ENCODE measurements at regions not wholly inside any gene's neighbourhood (a gene's known extent, or its start where the extent isn't known, plus 50 kb on each side); places are given as distances from the start of the nearest gene placed in this dataset.

DNA sequence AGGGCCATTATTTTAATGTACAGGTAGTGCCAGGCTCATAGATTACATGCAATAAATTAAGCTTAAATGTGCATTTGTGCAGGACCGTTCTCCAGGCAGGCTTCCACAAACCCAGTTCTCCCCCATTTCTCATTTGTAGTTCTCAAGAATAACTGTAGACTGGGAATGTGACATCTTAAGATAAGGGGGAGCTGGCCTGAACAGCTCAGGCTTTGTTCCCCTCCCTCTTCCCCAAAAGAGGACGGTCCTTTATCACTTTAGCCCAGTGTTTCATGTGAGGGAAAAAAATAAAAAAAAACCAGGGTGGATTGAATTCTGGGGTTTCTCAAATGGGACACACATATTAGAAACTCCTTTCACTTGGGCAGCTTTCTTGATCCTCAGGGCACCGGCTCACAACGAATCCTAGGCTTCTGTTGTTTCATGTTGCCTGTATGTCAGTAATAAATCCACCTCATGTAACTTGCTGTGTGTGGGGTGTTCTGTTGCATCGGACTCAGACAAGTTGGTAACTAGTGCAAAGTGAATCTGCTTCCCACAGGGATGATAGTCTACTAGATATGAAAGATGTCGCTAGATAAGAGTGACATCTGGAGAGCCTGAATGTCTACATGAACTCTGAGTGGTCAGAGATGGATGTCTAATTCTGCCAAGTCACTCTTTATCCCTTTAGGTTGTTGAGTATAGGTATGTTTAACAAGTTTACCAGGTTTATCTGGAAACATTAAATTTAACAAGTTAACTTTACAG lies 2030.6 kb upstream of the NUDT12 start:
- ATAC-seq (replicated peaks in 1 of 4) (no peak), DNase-seq (no peak)
- Histone ChIP-seq H3K27me3 (replicated peaks in 1 of 2; ENCODE audit: control insufficient read depth in 2 of 2, extremely low read depth in 1 of 2, insufficient read depth in 2 of 2, low read length in 1 of 2) (no peaks in the 10 kb centered on the region), H3K4me1 (ENCODE audit: control insufficient read depth in 1 of 2, extremely low read depth in 1 of 2, insufficient read depth in 2 of 2, low read length in 2 of 2) (no peaks in the 10 kb centered on the region), H3K27ac (ENCODE audit: low read length) (no peak overlapping the region), H3K36me3 (ENCODE audit: control insufficient read depth in 2 of 2, extremely low read depth in 1 of 2, insufficient read depth in 1 of 2, low read length in 1 of 2) (no peaks in the 10 kb centered on the region), H3K9me3 (no peaks in the 10 kb centered on the region), H3K4me3 (ENCODE audit: control insufficient read depth in 1 of 2, extremely low read depth in 1 of 2, low read length in 1 of 2) (no peak overlapping the region)
- H3K4me3 Mint-ChIP-seq: no peak overlapping the region
- no CpG with 5 or more reads among the region's 6 CpGs for WGBS (ENCODE audit: insufficient coverage)
- ChIA-PET POLR2A (no interaction called here), CTCF (interaction anchor here in 1 of 2 donors (0.6 kb wide), 2 partner anchors 21 to 1464 kb away, joined by 3 to 6 read pairs; no protein-coding TSS in a partner anchor)
- H3K4me1 Mint-ChIP-seq: no peaks in the 10 kb centered on the region
- no peak overlapping the region for H3K27ac Mint-ChIP-seq
- no peaks in the 10 kb centered on the region for H3K36me3 Mint-ChIP-seq
- H3K27me3 Mint-ChIP-seq: no peaks in the 10 kb centered on the region
- H3K9me3 Mint-ChIP-seq: peaks cover 0 to 25% (median 6%) of the 10 kb centered on the region in 3 donors

- DNase-seq (no peak), ATAC-seq (replicated peaks in 1 of 4) (no peak)
- no peaks in the 10 kb centered on the region for H3K27me3 ChIP-seq (replicated peaks in 1 of 2; ENCODE audit: control insufficient read depth in 2 of 2, extremely low read depth in 1 of 2, insufficient read depth in 2 of 2, low read length in 1 of 2)
- no peaks in the 10 kb centered on the region for H3K36me3 ChIP-seq (ENCODE audit: control insufficient read depth in 2 of 2, extremely low read depth in 1 of 2, insufficient read depth in 1 of 2, low read length in 1 of 2)
- no peak overlapping the region for H3K27ac ChIP-seq (ENCODE audit: low read length)
- no peaks in the 10 kb centered on the region for H3K36me3 Mint-ChIP-seq
- peaks cover 7 to 21% (median 18%) of the 10 kb centered on the region in 3 donors for H3K9me3 Mint-ChIP-seq
- no peaks in the 10 kb centered on the region for H3K4me1 ChIP-seq (ENCODE audit: control insufficient read depth in 1 of 2, extremely low read depth in 1 of 2, insufficient read depth in 2 of 2, low read length in 2 of 2)
- H3K9me3 ChIP-seq: no peaks in the 10 kb centered on the region
- H3K4me1 Mint-ChIP-seq: no peaks in the 10 kb centered on the region
- no peak overlapping the region for H3K4me3 Mint-ChIP-seq
- H3K27me3 Mint-ChIP-seq: no peaks in the 10 kb centered on the region
- H3K27ac Mint-ChIP-seq: no peak overlapping the region
- ChIA-PET CTCF (no interaction called here), POLR2A (interaction anchor here in 1 of 2 donors (0.6 kb wide), 1 partner anchor 397 kb away, joined by 3 read pairs; no protein-coding TSS in a partner anchor)
- 14% methylated on average over 1 of the region's 6 CpGs for WGBS (ENCODE audit: insufficient coverage)
- H3K4me3 ChIP-seq (ENCODE audit: control insufficient read depth in 1 of 2, extremely low read depth in 1 of 2, low read length in 1 of 2): no peak overlapping the region
These were observed 2025.5 kb upstream of the NUDT12 start for GRCh38 chr5:105587963-105588662.

DNA sequence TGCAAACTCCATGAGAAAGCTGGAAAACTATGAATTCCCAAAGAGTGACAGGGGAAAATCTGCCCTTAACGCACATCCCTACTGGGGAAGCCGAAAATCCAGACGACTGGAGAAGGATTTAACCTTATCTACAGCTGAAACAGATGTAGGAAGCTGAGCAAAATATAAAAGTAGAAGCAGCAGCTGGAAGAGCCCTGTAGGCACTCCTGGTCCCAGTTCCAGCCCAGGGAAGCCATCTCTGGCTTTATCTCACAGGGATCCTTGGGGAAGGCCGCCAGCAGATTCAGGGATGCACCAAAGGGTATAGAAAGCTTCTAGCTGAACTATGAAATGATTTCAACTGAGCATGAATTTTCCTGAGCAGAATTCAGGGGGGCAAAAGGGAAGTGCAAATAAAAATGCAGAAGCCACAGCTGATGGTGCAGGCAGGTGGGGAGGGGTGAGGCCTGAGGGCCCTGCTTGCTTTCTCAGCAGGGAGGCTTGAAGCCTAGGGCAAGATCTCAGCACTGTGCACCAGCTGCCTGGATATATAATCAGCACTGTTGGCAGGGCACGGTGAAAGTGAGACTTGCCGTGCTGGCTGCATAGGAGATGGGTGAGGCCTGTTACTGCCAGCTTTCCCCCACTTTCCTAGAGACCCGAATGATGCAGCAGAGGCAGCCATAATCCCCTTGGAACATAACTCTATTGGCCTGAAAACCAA lies 2019.5 kb upstream of the NUDT12 start:
- peaks cover 20 to 25% (median 24%) of the 10 kb centered on the region in 3 donors for H3K9me3 Mint-ChIP-seq
- no peaks in the 10 kb centered on the region for H3K36me3 Mint-ChIP-seq
- WGBS (ENCODE audit: insufficient coverage): 70% methylated on average over 4 of the region's 7 CpGs
- H3K4me3 ChIP-seq (ENCODE audit: control insufficient read depth in 1 of 2, extremely low read depth in 1 of 2, low read length in 1 of 2): no peak overlapping the region
- ChIA-PET CTCF (interaction anchor here in 1 of 2 donors (0.6 kb wide), 1 partner anchor 9 kb away, joined by 3 read pairs; no protein-coding TSS in a partner anchor), POLR2A (interaction anchor here in 1 of 2 donors (0.7 kb wide), 1 partner anchor 296 kb away, joined by 3 read pairs; no protein-coding TSS in a partner anchor)
- H3K36me3 ChIP-seq (ENCODE audit: control insufficient read depth in 2 of 2, extremely low read depth in 1 of 2, insufficient read depth in 1 of 2, low read length in 1 of 2): no peaks in the 10 kb centered on the region
- DNase-seq (no peak), ATAC-seq (replicated peaks in 1 of 4) (no peak)
- no peaks in the 10 kb centered on the region for H3K27me3 ChIP-seq (replicated peaks in 1 of 2; ENCODE audit: control insufficient read depth in 2 of 2, extremely low read depth in 1 of 2, insufficient read depth in 2 of 2, low read length in 1 of 2)
- no peak overlapping the region for H3K27ac Mint-ChIP-seq
- H3K4me3 Mint-ChIP-seq: no peak overlapping the region
- H3K4me1 ChIP-seq (ENCODE audit: control insufficient read depth in 1 of 2, extremely low read depth in 1 of 2, insufficient read depth in 2 of 2, low read length in 2 of 2): no peaks in the 10 kb centered on the region
- H3K4me1 Mint-ChIP-seq: no peaks in the 10 kb centered on the region
- no peaks in the 10 kb centered on the region for H3K27me3 Mint-ChIP-seq
- H3K27ac ChIP-seq (ENCODE audit: low read length): no peak overlapping the region
- H3K9me3 ChIP-seq: no peaks in the 10 kb centered on the region

- CTCF ChIA-PET: no interaction called here
- H3K9me3 ChIP-seq: no peaks in the 10 kb centered on the region
- POLR2A ChIA-PET: interaction anchor here in 1 of 2 donors (1.0 kb wide), 1 partner anchor 11 kb away, joined by 3 read pairs; no protein-coding TSS in a partner anchor
These were observed 2011.0 kb upstream of the NUDT12 start for GRCh38 chr5:105573575-105573974.

GRCh38 chr5:105565531-105565930 lies 2002.9 kb upstream of the NUDT12 start:
- no peak overlapping the region for H3K27ac ChIP-seq (ENCODE audit: low read length)
- Mint-ChIP-seq H3K27me3 (no peaks in the 10 kb centered on the region), H3K9me3 (peaks cover 4 to 23% (median 13%) of the 10 kb centered on the region in 3 donors), H3K36me3 (no peaks in the 10 kb centered on the region), H3K4me3 (no peak overlapping the region), H3K27ac (no peak overlapping the region), H3K4me1 (no peaks in the 10 kb centered on the region)
- H3K27me3 ChIP-seq (replicated peaks in 1 of 2; ENCODE audit: control insufficient read depth in 2 of 2, extremely low read depth in 1 of 2, insufficient read depth in 2 of 2, low read length in 1 of 2): no peaks in the 10 kb centered on the region
- H3K36me3 ChIP-seq (ENCODE audit: control insufficient read depth in 2 of 2, extremely low read depth in 1 of 2, insufficient read depth in 1 of 2, low read length in 1 of 2): no peaks in the 10 kb centered on the region
- H3K9me3 ChIP-seq: no peaks in the 10 kb centered on the region
- WGBS (ENCODE audit: insufficient coverage): no CpG with 5 or more reads among the region's 1 CpG
- no peaks in the 10 kb centered on the region for H3K4me1 ChIP-seq (ENCODE audit: control insufficient read depth in 1 of 2, extremely low read depth in 1 of 2, insufficient read depth in 2 of 2, low read length in 2 of 2)
- CTCF ChIA-PET: no interaction called here
- ATAC-seq (replicated peaks in 1 of 4) (no peak), DNase-seq (no peak)
- H3K4me3 ChIP-seq (ENCODE audit: control insufficient read depth in 1 of 2, extremely low read depth in 1 of 2, low read length in 1 of 2): no peak overlapping the region
- POLR2A ChIA-PET: no interaction called here

More at GRCh38 chr5:105573575-105573974, 2011.0 kb upstream of the NUDT12 start:
- H3K4me1 Mint-ChIP-seq: no peaks in the 10 kb centered on the region
- no peak for ATAC-seq (replicated peaks in 1 of 4)
- Histone ChIP-seq H3K27me3 (replicated peaks in 1 of 2; ENCODE audit: control insufficient read depth in 2 of 2, extremely low read depth in 1 of 2, insufficient read depth in 2 of 2, low read length in 1 of 2) (no peaks in the 10 kb centered on the region), H3K4me3 (ENCODE audit: control insufficient read depth in 1 of 2, extremely low read depth in 1 of 2, low read length in 1 of 2) (no peak overlapping the region), H3K36me3 (ENCODE audit: control insufficient read depth in 2 of 2, extremely low read depth in 1 of 2, insufficient read depth in 1 of 2, low read length in 1 of 2) (no peaks in the 10 kb centered on the region), H3K4me1 (ENCODE audit: control insufficient read depth in 1 of 2, extremely low read depth in 1 of 2, insufficient read depth in 2 of 2, low read length in 2 of 2) (no peaks in the 10 kb centered on the region), H3K27ac (ENCODE audit: low read length) (no peak overlapping the region)
- H3K36me3 Mint-ChIP-seq: no peaks in the 10 kb centered on the region
- no peak overlapping the region for H3K27ac Mint-ChIP-seq
- no peak for DNase-seq
- no peak overlapping the region for H3K4me3 Mint-ChIP-seq
- H3K27me3 Mint-ChIP-seq: no peaks in the 10 kb centered on the region
- H3K9me3 Mint-ChIP-seq: peaks cover 0 to 21% (median 11%) of the 10 kb centered on the region in 3 donors

DNA sequence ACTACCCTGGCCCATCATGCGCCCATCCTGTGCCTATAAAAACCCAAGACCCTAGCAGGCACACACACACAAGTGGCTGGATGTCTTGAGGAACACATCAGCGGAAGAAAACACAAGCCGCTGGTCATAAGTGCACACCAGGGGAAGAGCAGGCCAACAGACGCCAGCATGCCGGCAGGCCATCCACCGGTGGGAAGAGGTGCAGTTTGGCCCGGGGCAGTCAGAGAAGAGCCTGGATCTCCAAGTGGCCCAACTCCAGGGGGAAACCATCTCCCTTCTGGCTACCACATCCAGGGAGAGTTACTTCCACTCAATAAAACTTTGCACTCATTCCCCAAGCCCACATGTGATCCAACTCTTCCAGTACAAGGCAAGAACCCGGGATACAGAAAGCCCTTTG lies 2001.3 kb upstream of the NUDT12 start:
- Mint-ChIP-seq H3K36me3 (no peaks in the 10 kb centered on the region), H3K27ac (no peak overlapping the region), H3K4me3 (no peak overlapping the region), H3K4me1 (no peaks in the 10 kb centered on the region), H3K9me3 (peaks cover 4 to 19% (median 13%) of the 10 kb centered on the region in 3 donors), H3K27me3 (no peaks in the 10 kb centered on the region)
- ATAC-seq (replicated peaks in 1 of 4) (no peak), DNase-seq (no peak)
- Histone ChIP-seq H3K4me3 (ENCODE audit: control insufficient read depth in 1 of 2, extremely low read depth in 1 of 2, low read length in 1 of 2) (no peak overlapping the region), H3K36me3 (ENCODE audit: control insufficient read depth in 2 of 2, extremely low read depth in 1 of 2, insufficient read depth in 1 of 2, low read length in 1 of 2) (no peaks in the 10 kb centered on the region), H3K9me3 (no peaks in the 10 kb centered on the region), H3K4me1 (ENCODE audit: control insufficient read depth in 1 of 2, extremely low read depth in 1 of 2, insufficient read depth in 2 of 2, low read length in 2 of 2) (no peaks in the 10 kb centered on the region), H3K27me3 (replicated peaks in 1 of 2; ENCODE audit: control insufficient read depth in 2 of 2, extremely low read depth in 1 of 2, insufficient read depth in 2 of 2, low read length in 1 of 2) (no peaks in the 10 kb centered on the region), H3K27ac (ENCODE audit: low read length) (no peak overlapping the region)
- 83% methylated on average over 6 of the region's 8 CpGs for WGBS (ENCODE audit: insufficient coverage)
- POLR2A ChIA-PET: interaction anchor here in 1 of 2 donors (0.5 kb wide), 1 partner anchor 37 kb away, joined by 9 read pairs; no protein-coding TSS in a partner anchor
- CTCF ChIA-PET: no interaction called here

All from T-cell (primary cell).